Raji (cell line): ENCODE measurements at regions not wholly inside any gene's neighbourhood (a gene's known extent, or its start where the extent isn't known, plus 50 kb on each side); places are given as distances from the start of the nearest gene placed in this dataset.

Experiments used
- POLR2A ChIP-seq: IDR thresholded peaks from 2 replicates; pipeline ENCODE4 v1.6.1; 2011; ENCODE audit warnings: low read depth, low read length, control low read depth; ENCODE audit not compliant: insufficient read depth

GRCh38 chr21:25457946-25458345 is 149.3 kb downstream of the MRPL39 start:
- no peak for TF ChIP-seq POLR2A

GRCh38 chr21:25457411-25457810 is 149.9 kb downstream of the MRPL39 start:
- TF ChIP-seq POLR2A, result no peak

- TF ChIP-seq POLR2A, result no peak
Measured at GRCh38 chr21:25456672-25457071, 150.6 kb downstream of the MRPL39 start.

GRCh38 chr21:25453524-25453923 is 153.8 kb downstream of the MRPL39 start:
- no peak for TF ChIP-seq POLR2A

- no peak for TF ChIP-seq POLR2A
Measured at GRCh38 chr21:25449950-25450349, 157.3 kb downstream of the MRPL39 start.

- no peak for TF ChIP-seq POLR2A
Measured at GRCh38 chr21:25441835-25442234, 165.4 kb downstream of the MRPL39 start.

- no peak for TF ChIP-seq POLR2A
Measured at GRCh38 chr21:25428537-25428936, 178.7 kb downstream of the MRPL39 start.

GRCh38 chr21:25427828-25428227 is 179.5 kb downstream of the MRPL39 start:
- TF ChIP-seq POLR2A, result no peak

- TF ChIP-seq POLR2A, result no peak
Measured at GRCh38 chr21:25426580-25426979, 180.7 kb downstream of the MRPL39 start.

- TF ChIP-seq POLR2A, result no peak
Measured at GRCh38 chr21:25425156-25425555, 182.1 kb downstream of the MRPL39 start.

GRCh38 chr21:25424634-25425033 is 182.6 kb downstream of the MRPL39 start:
- no peak for TF ChIP-seq POLR2A

GRCh38 chr21:25424048-25424447 is 183.2 kb downstream of the MRPL39 start:
- no peak for TF ChIP-seq POLR2A

GRCh38 chr21:25422610-25423608 is 184.4 kb downstream of the MRPL39 start:
- TF ChIP-seq POLR2A, result no peak

GRCh38 chr21:25421321-25422028 is 185.8 kb downstream of the MRPL39 start:
- peak; percentile 23; the same call in 1 of the 2 replicates for TF ChIP-seq POLR2A

- no peak; the same call in 1 of the 2 replicates for TF ChIP-seq POLR2A
Measured at GRCh38 chr21:25420831-25421230, 186.4 kb downstream of the MRPL39 start.

- TF ChIP-seq POLR2A, result no peak
Measured at GRCh38 chr21:25416669-25417068, 190.6 kb downstream of the MRPL39 start.
